Psoas muscle (tissue), 7 donors: ENCODE measurements at regions not wholly inside any gene's neighbourhood (a gene's known extent, or its start where the extent isn't known, plus 50 kb on each side); places are given as distances from the start of the nearest gene placed in this dataset.
"Not testable (repeated sequence)": the region's sequence is repeated elsewhere in the genome, so short reads cannot be mapped to it uniquely, and the experiment has no call there.

Experiments
- ATAC-seq, 4 donors: fragments of 200-7000 bp; cut with Tn5 transposase; one replicate each; pipeline ENCODE4 v1.9.1; 2020; ENCODE audit warnings: moderate library complexity in 3 of 4, mild to moderate bottlenecking in 2 of 4
- DNase-seq, 2 donors: peaks; one replicate each; pipeline ENCODE4 v3.0.0-alpha.2; 2020
- H3K27ac ChIP-seq: fragments of 200-600 bp; one replicate; pipeline ENCODE4 v1.8.0; 2022
- H3K27me3 ChIP-seq, 3 donors: fragments of 200-600 bp in 1 of 3; one replicate each; pipeline versions ENCODE4 v1.6.1 to v1.8.0; 2013 to 2022; ENCODE audit warnings: low read length in 2 of 3, mild to moderate bottlenecking in 2 of 3, moderate library complexity in 1 of 3; ENCODE audit not compliant: insufficient read depth in 3 of 3
- H3K36me3 ChIP-seq, 2 donors: fragments of 200-600 bp in 1 of 2; one replicate each; pipeline versions ENCODE4 v1.6.1 to v1.8.0; 2013 to 2022; ENCODE audit warnings: low read depth in 1 of 2, mild to moderate bottlenecking in 1 of 2, moderate library complexity in 1 of 2; ENCODE audit not compliant: insufficient read depth in 1 of 2
- H3K4me1 ChIP-seq: fragments of 200-600 bp; one replicate; pipeline ENCODE4 v1.8.0; 2022
- H3K4me3 ChIP-seq: fragments of 200-600 bp; one replicate; pipeline ENCODE4 v1.8.0; 2022; ENCODE audit warnings: mild to moderate bottlenecking
- H3K9me3 ChIP-seq: fragments of 200-600 bp; one replicate; pipeline ENCODE4 v1.8.0; 2022
- CTCF ChIP-seq: fragments of 200-600 bp; IDR thresholded peaks from one replicate; pipeline ENCODE4 v1.8.0; 2022; ENCODE audit warnings: antibody characterized with exemption
- WGBS, 3 donors: extraction: QIAGEN DNeasy Blood & Tissue Kit; methylation state at CpG; one replicate each; pipeline versions ENCODE4 v1.1.6 to v1.1.7; 2013; 5-methylcytosine and 5-hydroxymethylcytosine counted together
- intact Hi-C, 2 donors: fragments of 100-400 bp; cut with DNase I; formaldehyde crosslinking; loops; one replicate each; pipeline versions ENCODE4 v1.11.0 to v1.14.2; 2022
- donor health status: healthy with polysubstance abuse.
- donor health status: DM: no; HTN: no; CAD: no; lungs with moderate emphysema.
- donor health status: Bipolar disorder and iron deficiency.
- donor health status: healthy.
- donor health status: DM: yes; HTN: yes; CAD: no.
- donor health status: DM: no; HTN: no; CAD: no.
- donor health status: DM: yes; HTN: yes; CAD: no.

- H3K27ac ChIP-seq, result no peak overlapping the region
- intact Hi-C loops, result no loop called here
- TF ChIP-seq CTCF, result no peak
- no peaks in the 10 kb centered on the region for H3K27me3 ChIP-seq
- H3K9me3 ChIP-seq, result peaks cover 5% of the 10 kb centered on the region
- 73 to 78% (median 78%) methylated on average over 15 of the region's 15 CpGs for WGBS, 3 donors
- H3K4me1 ChIP-seq, result no peaks in the 10 kb centered on the region
- no peaks in the 10 kb centered on the region for H3K36me3 ChIP-seq
- no peak overlapping the region for H3K4me3 ChIP-seq
- ATAC-seq, result no peak
- no peak for DNase-seq
These were observed 401.8 kb downstream of the SRGAP2C start for GRCh38 chr1:121586369-121587229.

GRCh38 chr1:121587230-121587569 lies 402.4 kb downstream of the SRGAP2C start:
- Histone ChIP-seq H3K9me3 (peaks cover 4% of the 10 kb centered on the region), H3K4me1 (no peaks in the 10 kb centered on the region), H3K4me3 (no peak overlapping the region), H3K27ac (no peak overlapping the region), H3K36me3 (no peaks in the 10 kb centered on the region), H3K27me3 (no peaks in the 10 kb centered on the region)
- TF ChIP-seq CTCF, result no peak
- no peak for ATAC-seq
- DNase-seq, result no peak
- WGBS, 3 donors, result 86 to 98% (median 90%) methylated on average over 5 of the region's 5 CpGs
- intact Hi-C loops, result no loop called here

GRCh38 chr1:121587777-121588176 lies 403.0 kb downstream of the SRGAP2C start:
- ATAC-seq (no peak), DNase-seq (no peak)
- Histone ChIP-seq H3K9me3 (no peaks in the 10 kb centered on the region), H3K4me3 (no peak overlapping the region), H3K36me3 (no peaks in the 10 kb centered on the region), H3K27me3 (no peaks in the 10 kb centered on the region), H3K27ac (no peak overlapping the region), H3K4me1 (no peaks in the 10 kb centered on the region)
- intact Hi-C loops, result no loop called here
- TF ChIP-seq CTCF, result no peak

- no peak overlapping the region for H3K4me3 ChIP-seq
- 63 to 69% (median 66%) methylated on average over 3 of the region's 3 CpGs for WGBS, 3 donors
- no peak for TF ChIP-seq CTCF
- H3K4me1 ChIP-seq, result no peaks in the 10 kb centered on the region
- no peaks in the 10 kb centered on the region for H3K27me3 ChIP-seq
- DNase-seq (no peak), ATAC-seq (no peak)
- H3K9me3 ChIP-seq, result no peaks in the 10 kb centered on the region
- intact Hi-C loops, result no loop called here
- H3K27ac ChIP-seq, result no peak overlapping the region
- H3K36me3 ChIP-seq, result no peaks in the 10 kb centered on the region
These were observed 409.3 kb downstream of the SRGAP2C start for GRCh38 chr1:121594096-121594495.

- no peak overlapping the region for H3K4me3 ChIP-seq
- intact Hi-C loops, result no loop called here
- no peaks in the 10 kb centered on the region for H3K4me1 ChIP-seq
- TF ChIP-seq CTCF, result no peak
- DNase-seq (no peak), ATAC-seq (no peak)
- H3K27ac ChIP-seq, result no peak overlapping the region
- H3K27me3 ChIP-seq, result no peaks in the 10 kb centered on the region
- no peaks in the 10 kb centered on the region for H3K36me3 ChIP-seq
- no peaks in the 10 kb centered on the region for H3K9me3 ChIP-seq
These were observed 410.3 kb downstream of the SRGAP2C start for GRCh38 chr1:121595089-121595488.

GRCh38 chr1:121604843-121605444 lies 420.2 kb downstream of the SRGAP2C start:
- H3K4me1 ChIP-seq, ATAC-seq, H3K27me3 ChIP-seq, H3K9me3 ChIP-seq, intact Hi-C loops, H3K27ac ChIP-seq, DNase-seq, H3K4me3 ChIP-seq, H3K36me3 ChIP-seq: not testable (repeated sequence)
- 60 to 88% (median 80%) methylated on average over 1 of the region's 3 CpGs for WGBS, 3 donors

GRCh38 chr1:121607499-121607898 lies 422.7 kb downstream of the SRGAP2C start:
- H3K27ac ChIP-seq, DNase-seq, H3K27me3 ChIP-seq, H3K36me3 ChIP-seq, intact Hi-C loops, H3K9me3 ChIP-seq, H3K4me3 ChIP-seq, H3K4me1 ChIP-seq, ATAC-seq: not testable (repeated sequence)
- no CpG with 5 or more reads among the region's 2 CpGs for WGBS, 3 donors
